ENCODE measurements at regions not wholly inside any gene's neighbourhood (a gene's known extent, or its start where the extent isn't known, plus 50 kb on each side); places are given as distances from the start of the nearest gene placed in this dataset.

DNA sequence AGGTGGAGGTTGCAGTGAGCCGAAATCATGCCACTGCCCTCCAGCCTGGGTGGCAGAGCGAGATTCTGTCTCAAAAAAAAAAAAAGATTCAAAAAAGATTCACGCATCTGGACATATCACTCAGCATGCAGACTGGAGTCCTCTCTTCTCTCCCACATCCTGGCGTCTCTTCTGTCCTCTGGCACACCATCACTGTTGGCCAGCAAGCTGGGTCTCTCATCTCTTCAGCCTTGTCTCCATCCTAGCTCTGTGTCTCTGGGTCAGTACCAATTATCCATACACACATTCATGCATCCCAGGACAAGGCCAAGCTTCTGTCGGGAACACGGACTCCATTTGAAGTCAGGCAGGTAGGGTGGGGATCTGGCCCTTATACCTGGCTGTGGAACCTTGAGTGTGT is 105.5 kb upstream of the MAP1LC3B2 start:
- no peak overlapping the region for H3K4me3 ChIP-seq (ENCODE audit: low read depth, low read length)
- DNase-seq (ENCODE audit: low read depth) = no peak
- TF ChIP-seq, protein P1, sequence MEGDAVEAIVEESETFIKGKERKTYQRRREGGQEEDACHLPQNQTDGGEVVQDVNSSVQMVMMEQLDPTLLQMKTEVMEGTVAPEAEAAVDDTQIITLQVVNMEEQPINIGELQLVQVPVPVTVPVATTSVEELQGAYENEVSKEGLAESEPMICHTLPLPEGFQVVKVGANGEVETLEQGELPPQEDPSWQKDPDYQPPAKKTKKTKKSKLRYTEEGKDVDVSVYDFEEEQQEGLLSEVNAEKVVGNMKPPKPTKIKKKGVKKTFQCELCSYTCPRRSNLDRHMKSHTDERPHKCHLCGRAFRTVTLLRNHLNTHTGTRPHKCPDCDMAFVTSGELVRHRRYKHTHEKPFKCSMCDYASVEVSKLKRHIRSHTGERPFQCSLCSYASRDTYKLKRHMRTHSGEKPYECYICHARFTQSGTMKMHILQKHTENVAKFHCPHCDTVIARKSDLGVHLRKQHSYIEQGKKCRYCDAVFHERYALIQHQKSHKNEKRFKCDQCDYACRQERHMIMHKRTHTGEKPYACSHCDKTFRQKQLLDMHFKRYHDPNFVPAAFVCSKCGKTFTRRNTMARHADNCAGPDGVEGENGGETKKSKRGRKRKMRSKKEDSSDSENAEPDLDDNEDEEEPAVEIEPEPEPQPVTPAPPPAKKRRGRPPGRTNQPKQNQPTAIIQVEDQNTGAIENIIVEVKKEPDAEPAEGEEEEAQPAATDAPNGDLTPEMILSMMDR (conservative IDR thresholded peaks at IDR 0.05; ENCODE audit: low read depth, low read length) = no peak

DNA sequence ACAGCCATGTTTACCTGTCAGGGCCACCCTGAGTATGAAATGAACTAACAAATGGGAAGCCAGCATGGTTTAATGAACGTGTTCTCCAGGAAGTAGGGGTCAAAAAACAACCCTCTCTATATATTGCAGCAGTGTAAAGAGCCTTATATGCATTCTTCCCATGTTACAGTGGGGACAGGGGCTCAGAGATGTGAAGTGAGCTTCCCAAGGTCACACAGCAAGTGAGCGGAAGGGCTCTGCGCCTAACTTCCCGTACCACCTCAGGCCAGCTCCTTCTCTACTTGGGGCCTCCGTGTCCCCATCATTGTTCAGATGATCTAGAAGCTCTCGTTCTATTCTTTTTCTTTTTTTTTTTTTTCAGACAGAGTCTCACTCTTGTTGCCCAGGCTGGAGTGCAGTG is 105.1 kb upstream of the MAP1LC3B2 start:
- H3K4me3 ChIP-seq (ENCODE audit: low read depth, low read length) = no peak overlapping the region
- DNase-seq (ENCODE audit: low read depth) = no peak
- TF ChIP-seq, protein P1 (conservative IDR thresholded peaks at IDR 0.05; ENCODE audit: low read depth, low read length) = no peak

DNA sequence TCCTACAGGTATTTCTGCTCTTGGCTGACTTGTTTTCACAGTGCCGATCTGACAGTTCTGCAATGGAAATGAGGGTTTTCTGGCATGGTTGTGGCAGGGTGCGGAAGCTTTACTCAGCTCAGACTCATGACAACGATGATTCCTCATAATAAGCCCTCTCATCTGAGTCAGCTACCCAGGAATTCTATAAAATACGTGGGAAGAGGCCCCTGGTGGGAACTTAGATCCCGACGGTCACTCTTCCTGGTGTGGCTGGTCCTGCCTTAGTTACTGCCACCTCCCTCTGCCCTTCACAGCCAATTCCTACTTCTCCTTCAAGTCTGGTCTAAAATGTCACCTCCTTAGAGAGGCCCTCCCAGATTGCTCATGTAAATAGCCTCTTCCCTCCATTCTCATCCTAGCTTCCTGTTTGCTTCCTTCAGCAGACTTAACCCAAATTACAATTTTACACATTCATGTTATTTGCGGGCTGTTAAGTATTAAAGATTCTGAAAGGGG is 104.2 kb upstream of the MAP1LC3B2 start:
- DNase-seq (ENCODE audit: low read depth) = no peak
- TF ChIP-seq, protein P1 (conservative IDR thresholded peaks at IDR 0.05; ENCODE audit: low read depth, low read length) = no peak
- H3K4me3 ChIP-seq (ENCODE audit: low read depth, low read length) = no peak overlapping the region

DNA sequence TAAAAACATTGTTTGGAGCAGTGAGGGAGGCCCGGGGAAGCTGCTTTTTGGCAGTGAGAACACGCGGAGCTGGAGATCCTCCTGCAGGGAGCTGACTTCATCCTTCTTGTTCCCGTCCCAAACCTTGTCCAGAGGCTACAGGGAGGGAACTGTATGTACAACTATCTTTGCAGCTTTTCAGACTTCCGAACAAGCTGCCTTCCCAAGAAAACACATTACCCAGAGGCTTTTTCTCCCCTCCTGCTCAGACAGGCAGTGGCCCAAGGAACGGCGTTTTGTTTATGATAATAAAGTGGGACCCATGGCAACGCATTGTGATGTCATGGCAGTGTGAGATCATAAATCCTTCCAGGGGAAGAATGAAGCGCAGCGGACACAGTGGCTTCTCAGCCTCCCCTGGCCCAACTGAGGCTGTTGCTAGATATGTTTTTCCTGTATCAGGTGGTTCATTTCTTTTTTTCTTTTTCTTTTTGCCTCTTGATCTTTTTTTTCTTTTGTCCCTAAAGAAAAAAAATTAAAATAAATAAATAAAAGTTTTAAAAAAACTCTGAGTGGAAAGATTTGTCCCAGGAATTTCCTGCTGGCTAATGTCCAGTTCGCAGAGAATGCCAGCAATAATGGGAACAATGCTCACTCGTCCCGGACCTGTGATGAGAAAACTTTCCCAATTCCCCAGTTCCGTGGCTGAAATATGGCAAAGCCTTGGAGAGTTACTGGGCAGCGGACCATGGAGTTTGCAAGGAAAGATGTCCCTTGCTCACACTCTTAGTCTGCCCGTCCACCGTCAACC is 103.4 kb upstream of the MAP1LC3B2 start:
- H3K4me3 ChIP-seq (ENCODE audit: low read depth, low read length) = peak overlapping the region; percentile 21
- peak; percentile 85 for DNase-seq (ENCODE audit: low read depth)
- TF ChIP-seq, protein P1 (conservative IDR thresholded peaks at IDR 0.05; ENCODE audit: low read depth, low read length) = no peak

DNA sequence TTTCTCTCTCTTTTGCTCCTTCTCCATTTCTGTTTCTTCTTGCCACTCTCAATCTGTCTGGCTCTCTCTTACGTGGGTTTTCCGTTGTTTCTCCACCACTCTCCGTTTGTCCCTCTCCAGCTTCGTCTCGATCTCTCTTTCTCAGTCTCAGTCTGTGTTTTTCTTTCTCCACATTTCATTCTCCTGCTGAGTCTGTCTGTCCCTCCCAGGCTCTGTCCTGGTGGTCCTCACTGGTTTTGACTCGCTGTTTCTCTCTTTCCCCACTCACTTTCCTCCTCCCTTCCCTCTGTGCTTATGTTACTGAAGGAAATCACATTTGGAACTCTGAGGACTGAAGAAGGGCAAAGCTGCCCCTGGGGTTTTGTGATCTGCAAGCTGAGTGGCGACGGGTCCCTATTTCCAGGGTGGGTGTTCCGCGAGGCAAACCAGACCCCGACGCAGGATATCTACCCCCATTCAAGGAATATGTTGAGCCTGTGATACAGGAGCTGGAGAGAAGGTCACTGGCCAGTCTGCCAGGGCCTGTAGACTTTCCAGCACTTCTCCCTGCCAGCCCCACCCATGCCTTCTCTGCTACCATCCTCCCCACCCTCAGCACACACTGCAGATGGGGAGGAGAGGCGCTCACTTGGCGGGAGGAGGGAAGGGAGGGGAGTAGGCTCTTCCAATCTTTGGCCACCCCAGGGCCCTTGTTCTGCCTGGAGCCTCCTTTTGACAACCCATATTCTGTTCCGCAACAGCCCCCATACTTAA is 102.7 kb upstream of the MAP1LC3B2 start:
- TF ChIP-seq, protein P1 (conservative IDR thresholded peaks at IDR 0.05; ENCODE audit: low read depth, low read length) = no peak
- DNase-seq (ENCODE audit: low read depth) = no peak
- H3K4me3 ChIP-seq (ENCODE audit: low read depth, low read length) = peak overlapping the region; percentile 21

DNA sequence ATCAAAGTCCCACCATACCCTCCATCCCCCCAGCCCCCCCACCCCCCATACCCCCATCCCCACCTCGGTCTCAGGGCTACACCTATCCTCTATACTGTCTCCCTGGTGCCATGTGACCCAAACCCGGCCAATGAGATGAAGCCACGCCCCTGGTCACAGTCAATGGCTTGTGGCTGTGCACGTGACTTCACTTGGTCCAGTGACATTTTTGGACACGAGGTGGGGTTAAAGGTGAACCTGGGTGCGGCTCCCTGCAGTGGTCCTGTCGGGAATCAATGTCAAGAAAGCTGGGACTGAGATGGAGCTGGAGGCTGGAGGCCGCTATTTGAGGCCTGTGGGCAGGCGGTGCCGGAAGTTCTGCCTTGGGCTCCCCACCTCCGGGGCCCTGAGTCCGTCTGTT is 100.7 kb upstream of the MAP1LC3B2 start:
- TF ChIP-seq, protein P1 (conservative IDR thresholded peaks at IDR 0.05; ENCODE audit: low read depth, low read length) = no peak

More for the DNA sequence above, 100.7 kb upstream of the MAP1LC3B2 start:
- H3K4me3 ChIP-seq (ENCODE audit: low read depth, low read length) = no peak overlapping the region
- no peak for DNase-seq (ENCODE audit: low read depth)
